SK-N-SH (cell line): ENCODE measurements at regions not wholly inside any gene's neighbourhood (a gene's known extent, or its start where the extent isn't known, plus 50 kb on each side); places are given as distances from the start of the nearest gene placed in this dataset.

Experiments used
- CTCF ChIA-PET: fragments of 300-600, 350-600 bp; formaldehyde crosslinking; extraction: SDS; loops from one replicate; lab custom pipeline; 2021; lab: Yijun Ruan, JAX
- POLR2A ChIA-PET: fragments of 350-600 bp; sonication (Branson Sonifier 250); formaldehyde crosslinking; extraction: SDS; loops from one replicate; lab custom pipeline; 2020; ENCODE audit warnings: antibody characterized with exemption, inconsistent platforms; lab: Yijun Ruan, JAX
- DNase-seq: peaks from one replicate; pipeline ENCODE4 v3.0.0; 2012
- H2AFZ ChIP-seq: fragments of 200-600 bp; sonication (generic); 2 replicates; pipeline ENCODE4 v1.8.1; 2016; ENCODE audit warnings: antibody characterized with exemption, mild to moderate bottlenecking, low read depth
- H3F3A ChIP-seq: fragments of 200-600 bp; sonication (generic); replicated peaks from 2 replicates; pipeline ENCODE3; 2016; ENCODE audit warnings: antibody characterized with exemption, mild to moderate bottlenecking; ENCODE audit not compliant: insufficient read depth
- H3K27ac ChIP-seq, 2 experiments: fragments of 200-500 bp in 1 of 2; fragments of 200-600 bp in 1 of 2; sonication (Bioruptor generic) in 1 of 2; sonication (generic), shearing (Covaris generic) in 1 of 2; 2 replicates each; pipeline versions ENCODE4 v1.5.1 to v1.6.1; 2014 to 2016; ENCODE audit warnings: low read depth in 2 of 2, inconsistent platforms in 1 of 2, low read length in 1 of 2, mild to moderate bottlenecking in 1 of 2, mixed read lengths in 1 of 2
- H3K27me3 ChIP-seq: fragments of 200-600 bp; sonication (generic), shearing (Covaris generic); 2 replicates; pipeline ENCODE4 v1.6.1; 2016; ENCODE audit warnings: mixed run types; ENCODE audit not compliant: insufficient read depth
- H3K36me3 ChIP-seq, 2 experiments: fragments of 200-500 bp in 1 of 2; fragments of 200-600 bp in 1 of 2; sonication (Bioruptor generic) in 1 of 2; sonication (generic) in 1 of 2; replicated peaks in 1 of 2; 2 replicates each; pipeline versions ENCODE3 to v1.5.1; 2014 to 2016; ENCODE audit warnings: low read length in 1 of 2, mild to moderate bottlenecking in 1 of 2; ENCODE audit not compliant: insufficient read depth in 2 of 2, control insufficient read depth in 1 of 2
- H3K4me1 ChIP-seq, 2 experiments: fragments of 200-500 bp in 1 of 2; fragments of 200-600 bp in 1 of 2; sonication (Bioruptor generic) in 1 of 2; sonication (generic), shearing (Covaris generic) in 1 of 2; 2 replicates each; pipeline versions ENCODE4 v1.5.1 to v1.6.1; 2014 to 2016; ENCODE audit warnings: low read depth in 1 of 2, low read length in 1 of 2, mixed run types in 1 of 2; ENCODE audit not compliant: insufficient read depth in 2 of 2, control insufficient read depth in 1 of 2
- H3K4me2 ChIP-seq: fragments of 200-600 bp; sonication (generic), shearing (Covaris generic); 2 replicates; pipeline ENCODE4 v1.6.1; 2017; ENCODE audit warnings: mixed run types
- H3K4me3 ChIP-seq, 2 experiments: fragments of 200-500 bp in 1 of 2; fragments of 200-600 bp in 1 of 2; sonication (Bioruptor generic) in 1 of 2; sonication (generic), shearing (Covaris generic) in 1 of 2; 2 replicates each; pipeline versions ENCODE4 v1.5.1 to v1.8.1; 2014 to 2016; ENCODE audit warnings: low read depth in 2 of 2, inconsistent platforms in 1 of 2, low read length in 1 of 2, mild to moderate bottlenecking in 1 of 2, mixed read lengths in 1 of 2, moderate library complexity in 1 of 2
- H3K79me2 ChIP-seq: fragments of 200-600 bp; sonication (generic); 2 replicates; pipeline ENCODE4 v1.8.1; 2017; ENCODE audit warnings: mild to moderate bottlenecking; ENCODE audit not compliant: insufficient read depth
- H3K9ac ChIP-seq: fragments of 200-600 bp; sonication (generic); 2 replicates; pipeline ENCODE4 v1.6.1; 2017; ENCODE audit warnings: mixed run types
- H3K9me2 ChIP-seq: fragments of 200-600 bp; sonication (generic); 2 replicates; pipeline ENCODE4 v1.6.1; 2017; ENCODE audit warnings: mixed run types
- H3K9me3 ChIP-seq: fragments of 200-600 bp; sonication (generic); 2 replicates; pipeline ENCODE4 v1.6.1; 2017; ENCODE audit warnings: mixed run types, mild to moderate bottlenecking, moderate library complexity
- H4K20me1 ChIP-seq: fragments of 200-600 bp; sonication (generic); 2 replicates; pipeline ENCODE4 v1.6.1; 2017; ENCODE audit warnings: mild to moderate bottlenecking, mixed run types; ENCODE audit not compliant: insufficient read depth
- CHD2 ChIP-seq: fragments of 150-350 bp; IDR thresholded peaks from 2 replicates; pipeline ENCODE4 v1.6.1; 2018; ENCODE audit warnings: low read length; ENCODE audit not compliant: partially characterized antibody
- CTCF ChIP-seq: fragments of 200-600 bp; sonication (generic); IDR thresholded peaks from 2 replicates; pipeline ENCODE4 v1.6.1; 2017; ENCODE audit warnings: antibody characterized with exemption, mild to moderate bottlenecking, moderate library complexity
- ELF1 ChIP-seq: IDR thresholded peaks from 2 replicates; pipeline ENCODE4 v1.4.0; 2012
- EP300 ChIP-seq, 2 experiments: IDR thresholded peaks; 2 replicates each; pipeline versions ENCODE4 v1.4.0 to v1.6.1; 2012; ENCODE audit warnings: borderline replicate concordance in 1 of 2, low read depth in 1 of 2, low read length in 1 of 2
- FOXJ3 ChIP-seq: sonication (generic); formaldehyde crosslinking; IDR thresholded peaks from 2 replicates; pipeline ENCODE4 v1.5.1; 2020; ENCODE audit warnings: mild to moderate bottlenecking, missing genetic modification reagents
- GABPA ChIP-seq: IDR thresholded peaks from 2 replicates; pipeline ENCODE4 v1.4.0; 2012; ENCODE audit warnings: low read depth, mild to moderate bottlenecking
- GATA2 ChIP-seq: sonication (generic); formaldehyde crosslinking; IDR thresholded peaks from 2 replicates; pipeline ENCODE4 v1.5.0; 2020; ENCODE audit warnings: mild to moderate bottlenecking, missing genetic modification reagents
- IRF3 ChIP-seq: fragments of 150-350 bp; IDR thresholded peaks from 2 replicates; pipeline ENCODE4 v1.6.1; 2016; ENCODE audit warnings: mild to moderate bottlenecking, low read depth, low read length
- MEF2A ChIP-seq: IDR thresholded peaks from 2 replicates; pipeline ENCODE4 v1.4.0; 2012; ENCODE audit warnings: low read depth, borderline replicate concordance
- MXI1 ChIP-seq: IDR thresholded peaks from 2 replicates; pipeline ENCODE4 v1.6.1; 2012; ENCODE audit warnings: mild to moderate bottlenecking, low read depth, low read length, improper control_type of control experiment
- RAD21 ChIP-seq: IDR thresholded peaks from 2 replicates; pipeline ENCODE4 v1.6.1; 2012; ENCODE audit warnings: mild to moderate bottlenecking, low read length
- RCOR1 ChIP-seq: fragments of 150-350 bp; IDR thresholded peaks from 2 replicates; pipeline ENCODE4 v1.6.1; 2017; ENCODE audit warnings: antibody characterized with exemption, low read length
- RFX5 ChIP-seq: IDR thresholded peaks from 2 replicates; pipeline ENCODE4 v1.6.1; 2012; ENCODE audit warnings: mild to moderate bottlenecking, improper control_type of control experiment, low read length
- SMC3 ChIP-seq: IDR thresholded peaks from 2 replicates; pipeline ENCODE4 v1.6.1; 2012; ENCODE audit warnings: low read depth, low read length, improper control_type of control experiment
- TAF1 ChIP-seq: IDR thresholded peaks from 2 replicates; pipeline ENCODE4 v1.6.1; 2012; ENCODE audit warnings: low read depth, mild to moderate bottlenecking, low read length, moderate library complexity, borderline replicate concordance
- TCF12 ChIP-seq: IDR thresholded peaks from 2 replicates; pipeline ENCODE4 v1.4.0; 2012
- TEAD4 ChIP-seq: IDR thresholded peaks from 2 replicates; pipeline ENCODE4 v1.4.0; 2012; ENCODE audit warnings: mild to moderate bottlenecking, borderline replicate concordance; ENCODE audit not compliant: insufficient read depth
- WGBS: methylation state at CpG from one replicate; pipeline ENCODE4 v1.1.6; 2017; ENCODE audit warnings: low lambda C conversion rate; 5-methylcytosine and 5-hydroxymethylcytosine counted together
- TF ChIP-seq, protein P1 (sequence below): IDR thresholded peaks from 2 replicates; pipeline ENCODE4 v1.4.0; 2012; ENCODE audit warnings: low read depth, borderline replicate concordance

DNA sequence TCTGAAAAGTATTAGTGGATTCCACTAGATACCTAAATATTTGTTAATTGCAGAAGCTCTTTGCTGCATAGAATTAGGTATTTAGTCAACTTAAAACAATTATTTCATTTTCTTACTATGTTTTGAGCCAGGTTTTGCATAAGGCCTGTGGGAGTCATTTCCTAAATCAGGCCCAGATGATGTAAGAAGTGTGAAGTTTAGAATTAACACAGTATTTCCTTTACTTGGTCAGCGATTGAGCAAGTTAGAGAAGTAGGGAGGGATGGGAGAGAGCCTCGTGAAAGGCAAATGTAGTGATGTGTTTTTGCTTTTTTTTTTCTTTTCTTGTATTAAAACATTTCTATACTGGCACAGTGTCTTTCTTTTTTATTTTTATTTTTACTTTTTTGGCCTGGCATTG is 711.1 kb downstream of the HDGFL1 start:
- Histone ChIP-seq H3K4me1 (peaks cover 0 to 17% of the 10 kb centered on the region in 2 experiments; a peak in 2 of 4 replicates), H3K27ac (peak overlapping the region in 1 of 2 experiments; percentile 100; a peak in 2 of 4 replicates), H4K20me1 (no peaks in the 10 kb centered on the region), H3F3A (no peaks in the 10 kb centered on the region), H2AFZ (no peak overlapping the region), H3K9me2 (no peaks in the 10 kb centered on the region), H3K4me3 (no peak overlapping the region), H3K36me3 (no peaks in the 10 kb centered on the region), H3K27me3 (no peaks in the 10 kb centered on the region), H3K4me2 (no peak overlapping the region), H3K9me3 (no peaks in the 10 kb centered on the region), H3K9ac (no peak overlapping the region), H3K79me2 (no peaks in the 10 kb centered on the region)
- TF ChIP-seq RFX5 (no peak), EP300 (IDR thresholded peaks at IDR 0.05; ENCODE audit: borderline replicate concordance in 1 of 2, low read depth in 1 of 2, low read length in 1 of 2) (no peak), MEF2A (no peak), GATA2 (no peak), SMC3 (no peak), TAF1 (no peak), CHD2 (no peak)
- 71% methylated on average over 2 of the region's 2 CpGs for WGBS
- ChIA-PET CTCF (no interaction called here), POLR2A (no interaction called here)
- DNase-seq, result no peak

DNA sequence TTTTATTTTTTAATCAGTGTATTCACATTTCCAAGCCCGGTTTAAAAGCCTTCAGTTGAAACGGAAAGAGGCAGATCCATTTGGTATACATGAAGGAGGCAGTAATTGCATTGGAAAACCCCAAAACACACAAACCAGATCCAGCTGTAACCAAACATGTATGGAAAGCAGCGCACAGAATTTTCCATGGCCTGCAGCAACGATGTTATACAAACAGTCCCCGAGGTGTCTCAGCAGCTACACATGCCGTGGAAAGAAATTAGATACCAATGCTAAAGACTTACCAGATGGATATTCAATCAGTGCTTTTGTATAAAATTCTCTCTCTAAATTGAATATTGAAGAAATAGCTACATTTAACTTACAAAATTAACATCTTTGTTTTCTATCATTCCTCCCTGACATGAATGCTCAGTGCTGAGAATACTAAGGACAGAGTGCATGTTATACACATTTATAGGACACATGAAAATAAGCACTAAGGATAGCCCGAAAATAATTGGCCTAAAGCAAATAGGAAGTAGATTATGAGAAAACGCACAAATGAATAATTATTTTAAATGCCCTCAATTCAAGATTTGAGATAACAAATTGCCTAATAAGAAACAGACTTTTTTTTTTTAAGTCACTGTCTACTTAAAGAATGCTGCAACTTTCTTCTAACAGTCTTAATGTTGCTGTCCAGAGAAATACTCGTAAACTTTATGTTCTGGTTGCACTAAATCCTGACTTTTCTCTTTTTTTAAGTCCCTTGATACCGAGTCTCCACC is 713.1 kb downstream of the HDGFL1 start:
- ChIA-PET POLR2A (interaction anchor here (0.9 kb wide), 1 partner anchor 66 kb away, joined by 5 read pairs; no protein-coding TSS in a partner anchor), CTCF (no interaction called here)
- Histone ChIP-seq H3K9me3 (no peaks in the 10 kb centered on the region), H3K9ac (no peak overlapping the region), H3K36me3 (no peaks in the 10 kb centered on the region), H4K20me1 (no peaks in the 10 kb centered on the region), H2AFZ (peak overlapping the region; percentile 48; the same call in 1 of the 2 replicates), H3K4me1 (peaks cover 0 to 17% of the 10 kb centered on the region in 2 experiments; a peak in 2 of 4 replicates), H3K4me2 (no peak overlapping the region), H3K79me2 (no peaks in the 10 kb centered on the region), H3K4me3 (no peak overlapping the region), H3K27me3 (no peaks in the 10 kb centered on the region), H3F3A (no peaks in the 10 kb centered on the region), H3K27ac (peak overlapping the region in 1 of 2 experiments; percentile 100; a peak in 2 of 4 replicates), H3K9me2 (no peaks in the 10 kb centered on the region)
- 22% methylated on average over 10 of the region's 10 CpGs for WGBS
- peak; percentile 47 for DNase-seq
- TF ChIP-seq RCOR1 (peak; percentile 84), ELF1 (no peak), RAD21 (peak; percentile 41; the same call in 1 of the 2 replicates), MXI1 (peak; percentile 10; the same call in 1 of the 2 replicates), CHD2 (peak; percentile 67), IRF3 (no peak), EP300 (IDR thresholded peaks at IDR 0.05; ENCODE audit: borderline replicate concordance in 1 of 2, low read depth in 1 of 2, low read length in 1 of 2) (peak in 1 of 2 experiments; percentile 78; a peak in 2 of 4 replicates), CTCF (no peak), TEAD4 (peak; percentile 13; the same call in 1 of the 2 replicates), FOXJ3 (CRISPR knock-in tag) (peak; percentile 64; the same call in 1 of the 2 replicates), TCF12 (peak; percentile 7; the same call in 1 of the 2 replicates), RFX5 (no peak), GATA2 (peak; percentile 51; the same call in 1 of the 2 replicates), GABPA (no peak)
- TF ChIP-seq, protein P1, sequence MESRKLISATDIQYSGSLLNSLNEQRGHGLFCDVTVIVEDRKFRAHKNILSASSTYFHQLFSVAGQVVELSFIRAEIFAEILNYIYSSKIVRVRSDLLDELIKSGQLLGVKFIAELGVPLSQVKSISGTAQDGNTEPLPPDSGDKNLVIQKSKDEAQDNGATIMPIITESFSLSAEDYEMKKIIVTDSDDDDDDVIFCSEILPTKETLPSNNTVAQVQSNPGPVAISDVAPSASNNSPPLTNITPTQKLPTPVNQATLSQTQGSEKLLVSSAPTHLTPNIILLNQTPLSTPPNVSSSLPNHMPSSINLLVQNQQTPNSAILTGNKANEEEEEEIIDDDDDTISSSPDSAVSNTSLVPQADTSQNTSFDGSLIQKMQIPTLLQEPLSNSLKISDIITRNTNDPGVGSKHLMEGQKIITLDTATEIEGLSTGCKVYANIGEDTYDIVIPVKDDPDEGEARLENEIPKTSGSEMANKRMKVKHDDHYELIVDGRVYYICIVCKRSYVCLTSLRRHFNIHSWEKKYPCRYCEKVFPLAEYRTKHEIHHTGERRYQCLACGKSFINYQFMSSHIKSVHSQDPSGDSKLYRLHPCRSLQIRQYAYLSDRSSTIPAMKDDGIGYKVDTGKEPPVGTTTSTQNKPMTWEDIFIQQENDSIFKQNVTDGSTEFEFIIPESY, result no peak
